Lower lobe of right lung (tissue), 2 donors: ENCODE measurements at regions not wholly inside any gene's neighbourhood (a gene's known extent, or its start where the extent isn't known, plus 50 kb on each side); places are given as distances from the start of the nearest gene placed in this dataset.

Source experiments
- ATAC-seq, 2 donors: fragments of 200-7000 bp; cut with Tn5 transposase; one replicate each; pipeline ENCODE4 v1.9.1; 2020 to 2022; ENCODE audit warnings: mild to moderate bottlenecking in 2 of 2, moderate library complexity in 2 of 2
- DNase-seq: peaks from one replicate; pipeline ENCODE4 v3.0.0-alpha.2; 2020
- H3K27ac ChIP-seq: fragments of 200-600 bp; one replicate; pipeline ENCODE4 v1.8.0; 2022
- H3K27me3 ChIP-seq: fragments of 200-600 bp; one replicate; pipeline ENCODE4 v1.8.0; 2022; ENCODE audit warnings: low read depth
- H3K36me3 ChIP-seq: fragments of 200-600 bp; one replicate; pipeline ENCODE4 v1.8.0; 2022; ENCODE audit warnings: mild to moderate bottlenecking
- H3K4me1 ChIP-seq: fragments of 200-600 bp; one replicate; pipeline ENCODE4 v1.8.0; 2022
- H3K4me3 ChIP-seq: fragments of 200-600 bp; one replicate; pipeline ENCODE4 v1.8.0; 2022; ENCODE audit warnings: mild to moderate bottlenecking
- H3K9me3 ChIP-seq: fragments of 200-600 bp; one replicate; pipeline ENCODE4 v1.8.0; 2022
- intact Hi-C: fragments of 100-400 bp; cut with DNase I; formaldehyde crosslinking; loops from one replicate; pipeline ENCODE4 v1.11.0; 2022
- TF ChIP-seq, protein P1 (sequence below): fragments of 200-600 bp; IDR thresholded peaks from one replicate; pipeline ENCODE4 v1.8.0; 2022; ENCODE audit warnings: antibody characterized with exemption, mild to moderate bottlenecking
- donor health status: DM: no; HTN: yes; CAD: no; lungs with severe emphysema.

DNA sequence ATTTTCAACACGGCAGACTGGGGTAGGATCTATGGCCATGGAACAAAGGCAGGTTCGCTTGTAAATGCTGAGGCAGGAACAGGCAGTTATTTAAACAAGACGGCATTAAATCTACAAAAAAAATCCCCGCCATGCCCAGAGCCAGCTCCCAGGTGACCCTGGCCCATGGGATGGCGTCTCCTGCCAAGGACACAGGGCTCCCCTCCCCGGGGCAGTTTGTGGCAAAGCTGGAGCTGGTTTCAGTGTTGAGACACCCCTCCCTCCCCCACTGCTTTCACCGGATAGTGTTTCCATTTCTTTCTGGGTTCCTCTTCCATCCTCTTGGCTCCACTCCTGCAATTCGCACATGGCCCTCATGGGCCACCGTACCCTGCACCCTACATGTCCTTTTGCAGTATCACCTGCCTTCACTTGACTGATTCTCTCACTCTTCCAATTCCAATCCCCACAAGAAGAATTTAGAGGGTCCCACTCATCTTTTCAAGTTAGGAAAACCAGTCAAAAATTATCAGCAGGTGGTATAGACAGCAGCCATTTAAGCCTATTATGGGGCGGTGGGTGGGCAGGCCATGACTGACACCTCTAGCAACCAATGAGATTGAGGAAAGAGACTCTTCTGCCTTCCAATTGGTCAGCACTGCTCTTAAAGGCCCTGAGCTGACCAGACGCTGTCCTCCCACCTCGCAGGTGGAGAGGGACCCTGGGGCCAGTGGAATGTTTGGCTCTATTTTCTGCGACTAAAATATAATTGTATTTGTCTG is 52.0 kb downstream of the OLIG1 start:
- H3K36me3 ChIP-seq = no peaks in the 10 kb centered on the region
- H3K27ac ChIP-seq = no peak overlapping the region
- ATAC-seq (no peak), DNase-seq (no peak)
- H3K27me3 ChIP-seq = peaks cover 20% of the 10 kb centered on the region
- intact Hi-C loops = no loop called here
- peaks cover under 1% of the 10 kb centered on the region for H3K4me1 ChIP-seq
- H3K4me3 ChIP-seq = no peak overlapping the region
- H3K9me3 ChIP-seq = no peaks in the 10 kb centered on the region
- TF ChIP-seq, protein P1, sequence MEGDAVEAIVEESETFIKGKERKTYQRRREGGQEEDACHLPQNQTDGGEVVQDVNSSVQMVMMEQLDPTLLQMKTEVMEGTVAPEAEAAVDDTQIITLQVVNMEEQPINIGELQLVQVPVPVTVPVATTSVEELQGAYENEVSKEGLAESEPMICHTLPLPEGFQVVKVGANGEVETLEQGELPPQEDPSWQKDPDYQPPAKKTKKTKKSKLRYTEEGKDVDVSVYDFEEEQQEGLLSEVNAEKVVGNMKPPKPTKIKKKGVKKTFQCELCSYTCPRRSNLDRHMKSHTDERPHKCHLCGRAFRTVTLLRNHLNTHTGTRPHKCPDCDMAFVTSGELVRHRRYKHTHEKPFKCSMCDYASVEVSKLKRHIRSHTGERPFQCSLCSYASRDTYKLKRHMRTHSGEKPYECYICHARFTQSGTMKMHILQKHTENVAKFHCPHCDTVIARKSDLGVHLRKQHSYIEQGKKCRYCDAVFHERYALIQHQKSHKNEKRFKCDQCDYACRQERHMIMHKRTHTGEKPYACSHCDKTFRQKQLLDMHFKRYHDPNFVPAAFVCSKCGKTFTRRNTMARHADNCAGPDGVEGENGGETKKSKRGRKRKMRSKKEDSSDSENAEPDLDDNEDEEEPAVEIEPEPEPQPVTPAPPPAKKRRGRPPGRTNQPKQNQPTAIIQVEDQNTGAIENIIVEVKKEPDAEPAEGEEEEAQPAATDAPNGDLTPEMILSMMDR = no peak

DNA sequence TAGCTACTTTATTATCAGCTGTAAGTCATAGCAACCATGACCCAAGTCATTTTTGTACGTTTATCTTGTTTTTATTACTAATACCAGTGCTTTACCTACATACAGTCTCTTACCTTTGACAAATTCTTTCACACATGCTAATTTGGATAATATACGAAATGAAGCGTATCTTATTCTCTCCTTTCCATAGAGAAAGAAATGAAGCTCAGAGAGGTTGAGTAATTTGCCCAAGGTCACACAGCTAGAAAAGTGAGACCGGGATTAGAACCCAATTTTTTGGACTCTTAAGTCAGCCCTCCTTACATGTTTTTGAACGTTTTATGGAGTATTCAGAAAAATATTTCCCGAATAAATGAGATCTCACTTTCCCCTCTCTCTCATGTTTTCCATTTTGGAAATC is 52.6 kb downstream of the OLIG1 start:
- Histone ChIP-seq H3K4me1 (peaks cover 6% of the 10 kb centered on the region), H3K27me3 (peaks cover 20% of the 10 kb centered on the region), H3K9me3 (no peaks in the 10 kb centered on the region), H3K27ac (no peak overlapping the region), H3K36me3 (no peaks in the 10 kb centered on the region), H3K4me3 (no peak overlapping the region)
- intact Hi-C loops = no loop called here
- ATAC-seq = no peak
- no peak for DNase-seq
- TF ChIP-seq, protein P1 = no peak

DNA sequence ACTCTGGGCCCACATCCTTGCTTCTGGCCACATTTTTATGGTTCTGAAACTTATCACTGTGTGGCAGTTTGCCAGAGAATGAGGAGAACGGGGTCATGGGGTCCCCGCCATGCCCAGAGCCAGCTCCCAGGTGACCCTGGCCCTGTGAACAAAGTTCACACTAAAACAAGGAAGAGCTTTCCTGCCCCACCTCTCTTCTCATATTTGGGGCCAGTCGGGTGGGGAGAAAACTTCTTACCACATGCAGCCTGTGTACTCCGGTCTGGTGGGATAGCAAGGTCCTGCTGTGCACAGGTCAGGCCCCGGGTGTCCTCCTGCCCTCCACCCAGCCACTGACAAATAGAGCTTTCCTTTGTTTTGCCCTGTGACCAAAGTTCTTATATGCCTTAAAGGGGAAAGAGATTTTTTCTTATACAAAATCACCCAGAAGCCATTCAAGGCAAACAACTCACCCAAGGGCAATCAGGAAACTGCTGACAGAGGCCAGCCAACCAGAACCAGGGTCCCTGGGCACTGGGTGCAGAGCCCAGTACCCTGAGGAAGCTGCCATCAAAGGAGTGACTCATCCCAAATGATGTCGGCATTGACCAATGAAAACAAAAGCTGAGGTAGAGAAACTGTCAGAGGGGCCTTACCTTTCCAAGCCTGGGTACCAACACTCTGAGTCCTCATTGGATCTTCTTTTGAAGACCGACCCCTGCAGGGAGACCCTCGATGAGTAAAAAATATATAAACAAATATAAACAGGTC is 53.6 kb downstream of the OLIG1 start:
- Histone ChIP-seq H3K27me3 (peaks cover 14% of the 10 kb centered on the region), H3K4me3 (no peak overlapping the region), H3K36me3 (no peaks in the 10 kb centered on the region), H3K9me3 (no peaks in the 10 kb centered on the region), H3K4me1 (peaks cover 6% of the 10 kb centered on the region), H3K27ac (no peak overlapping the region)
- no peak for DNase-seq
- no peak for ATAC-seq
- TF ChIP-seq, protein P1 = no peak
- intact Hi-C loops = no loop called here

DNA sequence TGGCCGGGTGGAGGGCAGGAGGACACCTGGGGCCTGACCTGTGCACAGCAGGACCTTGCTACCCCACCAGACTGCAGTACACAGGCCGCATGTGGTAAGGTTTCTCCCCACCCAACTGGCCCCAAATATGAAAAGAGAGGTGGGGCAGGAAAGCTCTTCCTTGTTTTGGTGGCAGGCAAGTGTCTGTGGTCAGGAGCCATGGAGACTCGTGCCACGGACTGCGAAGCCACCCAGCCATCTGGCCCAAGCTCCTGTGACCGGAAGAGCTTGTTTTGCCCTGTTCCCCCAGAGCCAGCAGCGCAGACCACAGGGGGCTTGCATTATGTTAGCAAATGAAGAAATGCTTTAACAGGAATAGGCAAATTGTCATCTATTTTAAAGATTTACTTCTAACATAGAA is 54.9 kb downstream of the OLIG1 start:
- TF ChIP-seq, protein P1 = no peak
- H3K36me3 ChIP-seq = no peaks in the 10 kb centered on the region
- no peak overlapping the region for H3K27ac ChIP-seq
- peaks cover 10% of the 10 kb centered on the region for H3K27me3 ChIP-seq
- ATAC-seq (no peak), DNase-seq (no peak)
- peaks cover 6% of the 10 kb centered on the region for H3K4me1 ChIP-seq
- no peaks in the 10 kb centered on the region for H3K9me3 ChIP-seq
- H3K4me3 ChIP-seq = no peak overlapping the region
- intact Hi-C loops = no loop called here

DNA sequence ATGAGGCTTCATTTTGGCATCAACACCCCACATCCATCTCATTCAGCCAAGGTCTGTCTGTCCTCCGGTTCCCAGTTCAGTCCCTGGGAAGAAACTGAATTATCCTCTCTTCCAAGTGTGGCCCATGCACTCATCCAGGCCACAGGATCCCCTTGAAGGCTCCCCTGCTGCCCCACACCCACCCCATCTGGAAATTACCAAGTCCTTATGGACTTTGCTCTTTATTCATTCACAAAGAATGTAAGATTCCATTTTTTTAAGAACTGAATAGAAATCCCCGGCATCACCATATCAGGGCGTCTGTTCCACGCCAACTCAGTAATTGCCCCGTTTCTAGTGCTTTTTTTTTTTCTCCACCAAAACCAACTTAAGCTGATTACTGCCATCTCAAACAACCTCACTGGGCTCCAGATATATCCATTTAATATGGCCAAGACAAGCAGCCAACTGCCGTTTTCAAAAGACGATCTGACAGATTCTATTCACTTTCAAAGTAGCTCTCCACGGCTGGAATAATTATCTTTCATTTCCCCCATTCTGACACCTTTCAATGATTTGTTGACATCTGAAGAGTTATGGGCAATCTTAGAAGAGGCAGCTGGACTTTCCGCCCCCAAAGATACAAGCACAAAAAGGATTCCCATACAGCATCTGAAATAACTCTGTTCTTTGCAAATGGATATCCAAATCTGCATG is 55.9 kb downstream of the OLIG1 start:
- Histone ChIP-seq H3K27me3 (peaks cover 10% of the 10 kb centered on the region), H3K4me3 (no peak overlapping the region), H3K4me1 (peaks cover 6% of the 10 kb centered on the region), H3K36me3 (no peaks in the 10 kb centered on the region), H3K27ac (no peak overlapping the region), H3K9me3 (no peaks in the 10 kb centered on the region)
- DNase-seq (no peak), ATAC-seq (no peak)
- intact Hi-C loops = no loop called here
- TF ChIP-seq, protein P1 = no peak
